H1 (cell line): ENCODE measurements at regions not wholly inside any gene's neighbourhood (a gene's known extent, or its start where the extent isn't known, plus 50 kb on each side); places are given as distances from the start of the nearest gene placed in this dataset.

Experiments
- CTCF ChIA-PET: fragments of 300-600 bp; sonication (Branson Sonifier 250); formaldehyde crosslinking; loops from one replicate; lab custom pipeline; 2021; ENCODE audit not compliant: partially characterized antibody; lab: Charles Lee
- POLR2A ChIA-PET: fragments of 300-600 bp; sonication (Branson Sonifier 250); formaldehyde crosslinking; loops from one replicate; lab custom pipeline; 2021; ENCODE audit warnings: inconsistent platforms; ENCODE audit not compliant: partially characterized antibody; lab: Charles Lee
- DNase-seq, 2 experiments: peaks; one replicate each; pipeline versions ENCODE4 v3.0.0 to v3.0.0-alpha.2; 2010 to 2022; ENCODE audit warnings: low spot score in 2 of 2, low read depth in 1 of 2, mixed read lengths in 1 of 2
- FAIRE-seq: peaks from 2 replicates; lab custom pipeline; 2011; peaks lifted over from hg19 to GRCh38; lab: Jason Lieb, UNC
- H2AFZ ChIP-seq: 2 replicates; pipeline ENCODE4 v1.8.1; 2012; ENCODE audit warnings: low read length, inconsistent platforms
- H2AK5ac ChIP-seq: 2 replicates; pipeline ENCODE4 v1.6.1; 2013; ENCODE audit warnings: low read depth, low read length
- H2BK120ac ChIP-seq: replicated peaks from 2 replicates; pipeline ENCODE3; 2013; ENCODE audit warnings: low read depth, low read length, inconsistent platforms
- H2BK12ac ChIP-seq: 2 replicates; pipeline ENCODE4 v1.6.1; 2013; ENCODE audit warnings: low read depth, low read length
- H2BK15ac ChIP-seq: 2 replicates; pipeline ENCODE4 v1.6.1; 2013; ENCODE audit warnings: low read length
- H2BK20ac ChIP-seq: 2 replicates; pipeline ENCODE4 v1.6.1; 2013; ENCODE audit warnings: low read length
- H2BK5ac ChIP-seq: 2 replicates; pipeline ENCODE4 v1.6.1; 2013; ENCODE audit warnings: low read depth, low read length
- H3K14ac ChIP-seq: 2 replicates; pipeline ENCODE4 v1.6.1; 2013; ENCODE audit warnings: inconsistent platforms; ENCODE audit not compliant: insufficient read length
- H3K18ac ChIP-seq: 2 replicates; pipeline ENCODE4 v1.6.1; 2013; ENCODE audit warnings: low read length; ENCODE audit errors: extremely low read depth
- H3K23ac ChIP-seq: 2 replicates; pipeline ENCODE4 v1.6.1; 2013; ENCODE audit warnings: inconsistent platforms; ENCODE audit not compliant: insufficient read length
- H3K23me2 ChIP-seq: 2 replicates; pipeline ENCODE4 v1.6.1; 2013; ENCODE audit warnings: low read depth, low read length
- H3K27ac ChIP-seq: 2 replicates; pipeline ENCODE4 v1.6.1; 2011; ENCODE audit warnings: low read depth, low read length, inconsistent platforms
- H3K27me3 ChIP-seq, 4 experiments: replicated peaks in 1 of 4; 1 replicate in 1 of 4; 2 replicates in 3 of 4; pipeline versions ENCODE4 v1.6.1 to v1.8.1; 2011 to 2013; ENCODE audit warnings: low read length in 3 of 4, mild to moderate bottlenecking in 3 of 4, inconsistent platforms in 2 of 4, mixed read lengths in 2 of 4, moderate library complexity in 1 of 4; ENCODE audit not compliant: control insufficient read depth in 3 of 4, insufficient read depth in 3 of 4; ENCODE audit errors: extremely low read depth in 1 of 4
- H3K36me3 ChIP-seq, 4 experiments: 2 replicates each; pipeline versions ENCODE4 v1.6.1 to v1.8.1; 2011 to 2013; ENCODE audit warnings: mild to moderate bottlenecking in 4 of 4, low read length in 3 of 4, moderate library complexity in 2 of 4, control low read depth in 1 of 4, inconsistent platforms in 1 of 4; ENCODE audit not compliant: insufficient read depth in 4 of 4, control insufficient read depth in 2 of 4
- H3K4ac ChIP-seq: replicated peaks from 2 replicates; pipeline ENCODE3; 2013; ENCODE audit warnings: low read length, low read depth, mixed read lengths, inconsistent platforms; ENCODE audit not compliant: insufficient read length
- H3K4me1 ChIP-seq, 4 experiments: replicated peaks in 1 of 4; 1 replicate in 1 of 4; 2 replicates in 3 of 4; pipeline versions ENCODE4 v1.6.1 to v1.8.1; 2011 to 2013; ENCODE audit warnings: low read length in 3 of 4, inconsistent platforms in 2 of 4, mixed read lengths in 1 of 4; ENCODE audit not compliant: insufficient read depth in 4 of 4, control insufficient read depth in 3 of 4
- H3K4me2 ChIP-seq, 2 experiments: 2 replicates each; pipeline versions ENCODE4 v1.6.1 to v1.8.1; 2011 to 2013; ENCODE audit warnings: low read depth in 2 of 2, low read length in 2 of 2, control low read depth in 1 of 2, inconsistent platforms in 1 of 2, mild to moderate bottlenecking in 1 of 2; ENCODE audit not compliant: insufficient read depth in 1 of 2
- H3K4me3 ChIP-seq, 4 experiments: fragments of 200-600, 300-600 bp in 1 of 4; sonication (generic), shearing (Covaris generic), sonication (Bioruptor Twin) in 1 of 4; 2 replicates each; pipeline versions ENCODE4 v1.5.1 to v1.8.1; 2011 to 2016; ENCODE audit warnings: low read length in 4 of 4, low read depth in 3 of 4, control low read depth in 2 of 4, inconsistent platforms in 2 of 4, mild to moderate bottlenecking in 2 of 4, mixed read lengths in 1 of 4, moderate library complexity in 1 of 4; ENCODE audit not compliant: insufficient read depth in 2 of 4; ENCODE audit errors: extremely low read depth in 1 of 4
- H3K56ac ChIP-seq: replicated peaks from 2 replicates; pipeline ENCODE3; 2013; ENCODE audit warnings: low read depth, mild to moderate bottlenecking, mixed read lengths, low read length, inconsistent platforms; ENCODE audit not compliant: insufficient read length
- H3K79me1 ChIP-seq: 2 replicates; pipeline ENCODE4 v1.6.1; 2013; ENCODE audit warnings: low read depth, low read length, control low read depth
- H3K79me2 ChIP-seq, 2 experiments: 2 replicates each; pipeline versions ENCODE4 v1.6.1 to v1.8.1; 2012 to 2013; ENCODE audit warnings: low read length in 2 of 2, mild to moderate bottlenecking in 2 of 2, inconsistent platforms in 1 of 2; ENCODE audit not compliant: insufficient read depth in 2 of 2, control insufficient read depth in 1 of 2
- H3K9ac ChIP-seq, 4 experiments: replicated peaks in 1 of 4; 1 replicate in 1 of 4; 2 replicates in 3 of 4; pipeline versions ENCODE4 v1.6.1 to v1.8.1; 2011 to 2013; ENCODE audit warnings: low read depth in 3 of 4, low read length in 3 of 4, control low read depth in 2 of 4, mild to moderate bottlenecking in 2 of 4, moderate library complexity in 2 of 4, inconsistent platforms in 1 of 4; ENCODE audit errors: extremely low read depth in 1 of 4
- H3K9me3 ChIP-seq, 2 experiments: 2 replicates each; pipeline versions ENCODE4 v1.6.1 to v1.8.1; 2012 to 2013; ENCODE audit warnings: mild to moderate bottlenecking in 2 of 2, moderate library complexity in 2 of 2, control low read depth in 1 of 2, inconsistent platforms in 1 of 2, low read depth in 1 of 2, low read length in 1 of 2, mixed read lengths in 1 of 2; ENCODE audit not compliant: insufficient read depth in 2 of 2
- H4K20me1 ChIP-seq, 2 experiments: replicated peaks in 1 of 2; 2 replicates each; pipeline versions ENCODE3 to v1.8.1; 2011 to 2013; ENCODE audit warnings: inconsistent platforms in 2 of 2, low read length in 2 of 2, mild to moderate bottlenecking in 1 of 2; ENCODE audit not compliant: insufficient read depth in 2 of 2, control insufficient read depth in 1 of 2
- H4K5ac ChIP-seq: 2 replicates; pipeline ENCODE4 v1.6.1; 2013; ENCODE audit warnings: low read length, low read depth, mixed read lengths, inconsistent platforms; ENCODE audit not compliant: insufficient read length
- H4K8ac ChIP-seq: 2 replicates; pipeline ENCODE4 v1.8.0; 2013; ENCODE audit warnings: mild to moderate bottlenecking, moderate library complexity, low read length, inconsistent platforms; ENCODE audit not compliant: insufficient read depth; ENCODE audit errors: extremely low read depth
- H4K91ac ChIP-seq: replicated peaks from 2 replicates; pipeline ENCODE3; 2013; ENCODE audit warnings: low read length, mixed read lengths, inconsistent platforms; ENCODE audit not compliant: insufficient read length
- CTBP2 ChIP-seq: IDR thresholded peaks from 2 replicates; pipeline ENCODE4 v1.7.0; 2011; ENCODE audit warnings: borderline replicate concordance, mild to moderate bottlenecking, moderate library complexity, mixed read lengths, low read length; ENCODE audit not compliant: insufficient read depth, insufficient read length
- CTCF ChIP-seq, 3 experiments: IDR thresholded peaks; 1 replicate in 2 of 3; 2 replicates in 1 of 3; pipeline versions ENCODE4 v1.5.1 to v1.6.1; 2011; ENCODE audit warnings: low read length in 3 of 3, mild to moderate bottlenecking in 3 of 3, inconsistent platforms in 2 of 3, low read depth in 1 of 3, moderate library complexity in 1 of 3; ENCODE audit not compliant: insufficient read depth in 1 of 3; ENCODE audit errors: control extremely low read depth in 1 of 3
- HDAC2 ChIP-seq, 2 experiments: fragments of 300-600 bp in 1 of 2; sonication (generic) in 1 of 2; IDR thresholded peaks; 2 replicates each; pipeline ENCODE4 v1.6.1; 2011 to 2012; ENCODE audit warnings: low read depth in 2 of 2, low read length in 2 of 2, mild to moderate bottlenecking in 2 of 2, moderate library complexity in 2 of 2, borderline replicate concordance in 1 of 2, inconsistent platforms in 1 of 2
- JUND ChIP-seq: IDR thresholded peaks from 2 replicates; pipeline ENCODE4 v1.6.1; 2011; ENCODE audit warnings: mild to moderate bottlenecking, improper control_type of control experiment, low read length
- MAFK ChIP-seq: IDR thresholded peaks from 2 replicates; pipeline ENCODE4 v1.6.1; 2012; ENCODE audit warnings: low read depth, mild to moderate bottlenecking, improper control_type of control experiment, low read length
- SIRT6 ChIP-seq: IDR thresholded peaks from one replicate; pipeline ENCODE4 v1.7.1; 2012; ENCODE audit warnings: low read length, inconsistent platforms
- SUZ12 ChIP-seq: fragments of 200-600 bp; sonication (generic); IDR thresholded peaks from 2 replicates; pipeline ENCODE4 v1.6.1; 2012; ENCODE audit warnings: mild to moderate bottlenecking, inconsistent platforms, low read length, moderate library complexity, mixed read lengths
- TAF1 ChIP-seq: IDR thresholded peaks from 2 replicates; pipeline ENCODE4 v1.6.1; 2011; ENCODE audit warnings: mild to moderate bottlenecking, low read depth, low read length
- WGBS, 2 experiments: shearing (Covaris generic) in 1 of 2; methylation state at CpG; one replicate each; pipeline versions ENCODE4 v1.1.6 to v1.1.7; 2013 to 2015; ENCODE audit warnings: low lambda C conversion rate in 2 of 2, mixed read lengths in 2 of 2, inconsistent platforms in 1 of 2, low coverage in 1 of 2, missing lambda C conversion rate in 1 of 2; ENCODE audit not compliant: insufficient replicate concordance in 2 of 2, insufficient coverage in 1 of 2, insufficient read length in 1 of 2; ENCODE audit errors: extremely low coverage in 1 of 2, missing lambda C conversion rate in 1 of 2; 5-methylcytosine and 5-hydroxymethylcytosine counted together
- TF ChIP-seq, protein P1 (sequence below): IDR thresholded peaks from 2 replicates; pipeline ENCODE4 v1.6.1; 2012; ENCODE audit warnings: inconsistent platforms

GRCh38 chr12:58104351-58104755 lies 163.0 kb downstream of the ATP23 start:
- 91% methylated on average over 4 of the region's 4 CpGs; no CpG with 5 or more reads in 1 of the 2 experiments for WGBS, 2 experiments
- Histone ChIP-seq H3K18ac (no peak overlapping the region), H2AFZ (no peak overlapping the region), H3K14ac (no peak overlapping the region), H3K36me3 (no peaks in the 10 kb centered on the region), H2BK120ac (no peak overlapping the region), H3K4ac (no peak overlapping the region), H3K79me1 (no peaks in the 10 kb centered on the region), H4K91ac (no peak overlapping the region), H4K8ac (no peak overlapping the region), H3K23me2 (no peaks in the 10 kb centered on the region), H3K56ac (no peak overlapping the region), H3K4me1 (no peaks in the 10 kb centered on the region), H3K9ac (no peak overlapping the region), H3K27ac (no peak overlapping the region), H3K4me2 (no peak overlapping the region), H2BK5ac (no peak overlapping the region), H3K23ac (no peak overlapping the region), H2BK15ac (no peak overlapping the region), H2BK12ac (no peak overlapping the region), H2BK20ac (no peak overlapping the region), H3K4me3 (no peak overlapping the region), H4K20me1 (no peaks in the 10 kb centered on the region), H4K5ac (no peak overlapping the region), H3K79me2 (no peaks in the 10 kb centered on the region), H3K27me3 (no peaks in the 10 kb centered on the region), H3K9me3 (no peaks in the 10 kb centered on the region; a peak in 1 of 4 replicates), H2AK5ac (no peak overlapping the region)
- no peak for DNase-seq
- ChIA-PET CTCF (interaction anchor here (0.6 to 2.5 kb wide), 3 partner anchors 9 to 74 kb away, joined by 3 to 8 read pairs (median 5); no protein-coding TSS in a partner anchor), POLR2A (no interaction called here)
- TF ChIP-seq SIRT6 (no peak), CTBP2 (no peak), SUZ12 (no peak), TAF1 (no peak), HDAC2 (IDR thresholded peaks at IDR 0.05; ENCODE audit: borderline replicate concordance in 1 of 2, low read depth in 2 of 2, low read length in 2 of 2) (no peak), JUND (no peak), MAFK (no peak), CTCF (IDR thresholded peaks at IDR 0.05; ENCODE audit: control extremely low read depth in 1 of 3, insufficient read depth in 1 of 3, low read depth in 1 of 3, low read length in 3 of 3) (no peak)
- TF ChIP-seq, protein P1, sequence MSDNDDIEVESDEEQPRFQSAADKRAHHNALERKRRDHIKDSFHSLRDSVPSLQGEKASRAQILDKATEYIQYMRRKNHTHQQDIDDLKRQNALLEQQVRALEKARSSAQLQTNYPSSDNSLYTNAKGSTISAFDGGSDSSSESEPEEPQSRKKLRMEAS = no peak
- no peak for FAIRE-seq
